H9 (cell line): ENCODE measurements at regions not wholly inside any gene's neighbourhood (a gene's known extent, or its start where the extent isn't known, plus 50 kb on each side); places are given as distances from the start of the nearest gene placed in this dataset.
A peak's percentile ranks its signal among the peaks of the same experiment; 100 is the strongest.

Experiments used
- DNase-seq: peaks from one replicate; pipeline ENCODE4 v3.0.0-alpha.2; 2017
- H2AFZ ChIP-seq: one replicate; pipeline ENCODE4 v1.6.1; 2013; ENCODE audit warnings: mild to moderate bottlenecking, low read length, control low read depth, moderate library complexity
- H2AK5ac ChIP-seq: 2 replicates; pipeline ENCODE4 v1.6.1; 2013; ENCODE audit warnings: low read length, control low read depth, mixed read lengths; ENCODE audit not compliant: insufficient read length
- H2BK120ac ChIP-seq: one replicate; pipeline ENCODE4 v1.6.1; 2013; ENCODE audit warnings: low read depth, mild to moderate bottlenecking, low read length, control low read depth, inconsistent platforms; ENCODE audit not compliant: poor library complexity, severe bottlenecking
- H2BK12ac ChIP-seq: 2 replicates; pipeline ENCODE4 v1.6.1; 2013; ENCODE audit warnings: low read length, control low read depth, mixed read lengths, low read depth; ENCODE audit not compliant: insufficient read length
- H2BK15ac ChIP-seq: 2 replicates; pipeline ENCODE4 v1.6.1; 2013; ENCODE audit warnings: low read depth, low read length, control low read depth
- H2BK20ac ChIP-seq: one replicate; pipeline ENCODE4 v1.6.1; 2013; ENCODE audit warnings: low read depth, mild to moderate bottlenecking, low read length, control low read depth, inconsistent platforms; ENCODE audit not compliant: poor library complexity, severe bottlenecking
- H2BK5ac ChIP-seq: 2 replicates; pipeline ENCODE4 v1.6.1; 2013; ENCODE audit warnings: low read length, control low read depth, mixed read lengths; ENCODE audit not compliant: insufficient read length
- H3K14ac ChIP-seq: 2 replicates; pipeline ENCODE4 v1.6.1; 2013; ENCODE audit warnings: low read length, control low read depth; ENCODE audit not compliant: insufficient read depth
- H3K18ac ChIP-seq: 2 replicates; pipeline ENCODE4 v1.6.1; 2013; ENCODE audit warnings: low read depth, mild to moderate bottlenecking, mixed read lengths, low read length, control low read depth; ENCODE audit not compliant: insufficient read length
- H3K23ac ChIP-seq: 2 replicates; pipeline ENCODE4 v1.6.1; 2013; ENCODE audit warnings: low read length, control low read depth, mixed read lengths, low read depth; ENCODE audit not compliant: insufficient read length
- H3K23me2 ChIP-seq: 2 replicates; pipeline ENCODE4 v1.6.1; 2013; ENCODE audit warnings: low read depth, mild to moderate bottlenecking, mixed read lengths, low read length, control low read depth; ENCODE audit not compliant: insufficient read length, poor library complexity, severe bottlenecking
- H3K27ac ChIP-seq: 2 replicates; pipeline ENCODE4 v1.5.1; 2013; ENCODE audit warnings: low read length, control low read depth, mixed read lengths, low read depth; ENCODE audit not compliant: insufficient read length
- H3K27me3 ChIP-seq: 2 replicates; pipeline ENCODE4 v1.6.1; 2013; ENCODE audit warnings: low read length, control low read depth, inconsistent platforms; ENCODE audit not compliant: insufficient read depth
- H3K4ac ChIP-seq: 2 replicates; pipeline ENCODE4 v1.6.1; 2013; ENCODE audit warnings: low read depth, mild to moderate bottlenecking, control low read depth, inconsistent platforms, low read length, moderate library complexity
- H3K4me1 ChIP-seq: 2 replicates; pipeline ENCODE4 v1.6.1; 2013; ENCODE audit warnings: low read length, control low read depth, inconsistent platforms; ENCODE audit not compliant: insufficient read depth
- H3K4me2 ChIP-seq: 2 replicates; pipeline ENCODE4 v1.6.1; 2013; ENCODE audit warnings: low read length, control low read depth, mixed read lengths; ENCODE audit not compliant: insufficient read length, insufficient read depth
- H3K56ac ChIP-seq: 2 replicates; pipeline ENCODE4 v1.6.1; 2013; ENCODE audit warnings: low read depth, mild to moderate bottlenecking, mixed read lengths, low read length, control low read depth; ENCODE audit not compliant: insufficient read length
- H3K79me1 ChIP-seq: 2 replicates; pipeline ENCODE4 v1.6.1; 2013; ENCODE audit warnings: low read depth, mild to moderate bottlenecking, moderate library complexity, low read length, control low read depth, inconsistent platforms; ENCODE audit not compliant: insufficient read depth, poor library complexity, severe bottlenecking
- H3K79me2 ChIP-seq: 2 replicates; pipeline ENCODE4 v1.6.1; 2013; ENCODE audit warnings: low read length, control low read depth, inconsistent platforms; ENCODE audit not compliant: insufficient read depth
- H3K9ac ChIP-seq: 2 replicates; pipeline ENCODE4 v1.6.1; 2013; ENCODE audit warnings: low read length, control low read depth, mixed read lengths; ENCODE audit not compliant: insufficient read length; ENCODE audit errors: extremely low read depth
- H3K9me3 ChIP-seq: one replicate; pipeline ENCODE4 v1.6.1; 2013; ENCODE audit warnings: low read depth, low read length, inconsistent platforms; ENCODE audit not compliant: control insufficient read depth
- H3T11ph ChIP-seq: one replicate; pipeline ENCODE4 v1.6.1; 2013; ENCODE audit warnings: mild to moderate bottlenecking, low read length, control low read depth, inconsistent platforms
- H4K20me1 ChIP-seq: one replicate; pipeline ENCODE4 v1.6.1; 2013; ENCODE audit not compliant: control insufficient read depth, insufficient read length, insufficient read depth
- H4K5ac ChIP-seq: 2 replicates; pipeline ENCODE4 v1.6.1; 2013; ENCODE audit warnings: low read depth, mild to moderate bottlenecking, mixed read lengths, low read length, control low read depth; ENCODE audit not compliant: insufficient read length
- H4K8ac ChIP-seq: replicated peaks from 2 replicates; pipeline ENCODE4 v1.6.1; 2013; ENCODE audit warnings: low read length, control low read depth, mixed read lengths, low read depth; ENCODE audit not compliant: insufficient read length
- H4K91ac ChIP-seq: 2 replicates; pipeline ENCODE4 v1.6.1; 2013; ENCODE audit warnings: low read depth, mild to moderate bottlenecking, moderate library complexity, mixed read lengths, low read length, control low read depth; ENCODE audit not compliant: insufficient read length
- H3K27ac Mint-ChIP-seq, 3 experiments: 2 replicates in 2 of 3; 3 replicates in 1 of 3; pipeline ENCODE4 v1.8.0; 2020 to 2021; ENCODE audit warnings: mixed read lengths in 3 of 3, mild to moderate bottlenecking in 1 of 3, moderate library complexity in 1 of 3
- H3K27me3 Mint-ChIP-seq: 2 replicates; pipeline ENCODE4 v1.8.0; 2021; ENCODE audit warnings: low read depth, mild to moderate bottlenecking, moderate library complexity, mixed read lengths
- H3K36me3 Mint-ChIP-seq, 3 experiments: 2 replicates in 2 of 3; 3 replicates in 1 of 3; pipeline ENCODE4 v1.8.0; 2020 to 2021; ENCODE audit warnings: low read depth in 3 of 3, mixed read lengths in 3 of 3; ENCODE audit not compliant: insufficient read depth in 1 of 3
- H3K4me1 Mint-ChIP-seq, 2 experiments: 2 replicates each; pipeline ENCODE4 v1.8.0; 2020; ENCODE audit warnings: mixed read lengths in 2 of 2
- H3K4me3 Mint-ChIP-seq, 2 experiments: 2 replicates in 1 of 2; 3 replicates in 1 of 2; pipeline ENCODE4 v1.8.0; 2020 to 2021; ENCODE audit warnings: mild to moderate bottlenecking in 2 of 2, mixed read lengths in 2 of 2, moderate library complexity in 1 of 2
- H3K9me3 Mint-ChIP-seq, 2 experiments: 2 replicates in 1 of 2; 3 replicates in 1 of 2; pipeline ENCODE4 v1.8.0; 2020; ENCODE audit warnings: mild to moderate bottlenecking in 2 of 2, mixed read lengths in 2 of 2, moderate library complexity in 1 of 2
- WGBS: extraction: QIAGEN DNeasy Blood & Tissue Kit; methylation state at CpG from one replicate; pipeline ENCODE4 v1.1.7; 2013; ENCODE audit warnings: missing lambda C conversion rate, low lambda C conversion rate, mixed read lengths; ENCODE audit not compliant: insufficient read length; ENCODE audit errors: extremely low coverage; 5-methylcytosine and 5-hydroxymethylcytosine counted together
- TF ChIP-seq, protein P1 (sequence below): fragments of 200-600 bp; sonication (generic); conservative IDR thresholded peaks from 3 replicates; pipeline ENCODE4 v1.8.0; 2021; ENCODE audit warnings: antibody characterized with exemption, mild to moderate bottlenecking

DNA sequence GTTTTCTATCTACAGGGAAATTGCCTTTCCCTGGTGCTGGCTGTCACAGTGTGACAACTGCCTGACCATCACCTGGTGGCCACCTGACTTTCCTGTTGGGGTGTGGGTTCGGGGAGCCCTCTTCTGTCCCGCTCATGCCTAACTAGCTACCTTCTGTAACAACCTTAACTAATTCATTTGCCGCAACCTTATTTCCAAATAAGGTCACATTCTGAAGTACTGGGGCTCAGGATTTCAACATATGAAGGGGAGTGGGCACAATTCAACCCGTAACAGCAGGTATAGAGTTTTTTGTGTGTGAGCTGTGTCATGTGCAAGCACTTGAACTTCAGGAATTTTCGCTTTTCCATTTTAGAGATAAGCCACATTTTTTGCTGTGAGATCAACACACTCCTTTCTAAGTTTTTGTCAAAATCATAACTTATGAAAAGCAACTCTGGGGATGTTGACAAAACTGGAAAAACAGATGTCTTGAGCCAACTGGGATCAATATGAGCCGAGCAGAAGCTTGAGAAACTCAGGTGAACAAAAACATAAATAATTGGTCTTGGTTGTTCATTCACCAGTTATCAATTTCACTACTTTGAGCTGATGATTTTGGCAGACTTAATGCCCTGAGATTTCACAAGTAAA is 242.0 kb upstream of the RGMA start:
- Histone ChIP-seq H3K9me3 (no peaks in the 10 kb centered on the region), H3K56ac (no peak overlapping the region), H3K79me2 (no peaks in the 10 kb centered on the region), H3K9ac (no peak overlapping the region), H3K27ac (no peak overlapping the region), H3K27me3 (peaks cover 30% of the 10 kb centered on the region; the same call in 1 of the 2 replicates), H2AK5ac (no peak overlapping the region), H2BK15ac (no peak overlapping the region), H4K20me1 (no peaks in the 10 kb centered on the region), H3K4ac (no peak overlapping the region), H3K14ac (no peak overlapping the region), H2AFZ (no peak overlapping the region), H3K4me2 (peak overlapping the region; percentile 87), H2BK12ac (no peak overlapping the region), H2BK120ac (no peak overlapping the region), H3K23ac (no peak overlapping the region), H3K23me2 (no peaks in the 10 kb centered on the region), H4K91ac (no peak overlapping the region), H3T11ph (no peak overlapping the region), H3K18ac (no peak overlapping the region), H4K5ac (no peak overlapping the region), H4K8ac (no peak overlapping the region), H3K79me1 (no peaks in the 10 kb centered on the region), H3K4me1 (peaks cover 16% of the 10 kb centered on the region), H2BK20ac (no peak overlapping the region), H2BK5ac (no peak overlapping the region)
- Mint-ChIP-seq H3K4me3 (peak overlapping the region; percentile 56 to 79; a peak in 4 of 5 replicates), H3K4me1 (peaks cover 63 to 71% of the 10 kb centered on the region in 2 experiments), H3K27me3 (peaks cover 87% of the 10 kb centered on the region), H3K9me3 (peaks cover 3% of the 10 kb centered on the region in 2 experiments; a peak in 2 of 5 replicates), H3K36me3 (peaks cover 0 to 9% (median 3%) of the 10 kb centered on the region in 3 experiments; a peak in 3 of 7 replicates), H3K27ac (no peak overlapping the region; a peak in 1 of 7 replicates)
- TF ChIP-seq, protein P1, sequence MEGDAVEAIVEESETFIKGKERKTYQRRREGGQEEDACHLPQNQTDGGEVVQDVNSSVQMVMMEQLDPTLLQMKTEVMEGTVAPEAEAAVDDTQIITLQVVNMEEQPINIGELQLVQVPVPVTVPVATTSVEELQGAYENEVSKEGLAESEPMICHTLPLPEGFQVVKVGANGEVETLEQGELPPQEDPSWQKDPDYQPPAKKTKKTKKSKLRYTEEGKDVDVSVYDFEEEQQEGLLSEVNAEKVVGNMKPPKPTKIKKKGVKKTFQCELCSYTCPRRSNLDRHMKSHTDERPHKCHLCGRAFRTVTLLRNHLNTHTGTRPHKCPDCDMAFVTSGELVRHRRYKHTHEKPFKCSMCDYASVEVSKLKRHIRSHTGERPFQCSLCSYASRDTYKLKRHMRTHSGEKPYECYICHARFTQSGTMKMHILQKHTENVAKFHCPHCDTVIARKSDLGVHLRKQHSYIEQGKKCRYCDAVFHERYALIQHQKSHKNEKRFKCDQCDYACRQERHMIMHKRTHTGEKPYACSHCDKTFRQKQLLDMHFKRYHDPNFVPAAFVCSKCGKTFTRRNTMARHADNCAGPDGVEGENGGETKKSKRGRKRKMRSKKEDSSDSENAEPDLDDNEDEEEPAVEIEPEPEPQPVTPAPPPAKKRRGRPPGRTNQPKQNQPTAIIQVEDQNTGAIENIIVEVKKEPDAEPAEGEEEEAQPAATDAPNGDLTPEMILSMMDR: no peak
- no peak for DNase-seq
- WGBS: no CpG with 5 or more reads among the region's 6 CpGs
